ENCODE measurements at regions not wholly inside any gene's neighbourhood (a gene's known extent, or its start where the extent isn't known, plus 50 kb on each side); places are given as distances from the start of the nearest gene placed in this dataset.

DNA sequence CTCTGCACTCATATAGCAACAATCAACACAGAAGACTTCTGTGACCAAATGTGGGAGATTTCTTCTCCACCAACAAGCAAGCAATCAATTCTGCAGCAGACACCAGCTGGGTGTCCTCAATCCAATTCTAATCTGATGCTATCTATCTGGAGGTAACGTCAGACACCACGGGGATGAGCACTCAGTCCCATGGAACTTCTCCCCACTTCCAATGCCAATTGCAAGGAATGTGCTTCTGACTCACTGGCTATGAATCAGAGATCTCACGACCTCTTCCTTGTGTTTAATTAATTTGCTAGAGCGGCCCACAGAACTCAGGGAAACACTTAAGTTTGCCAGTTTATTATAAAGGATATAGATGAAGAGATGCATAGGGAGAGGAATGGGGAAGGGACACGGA is 103.5 kb upstream of the SIRPG start:
- H3K79me2 ChIP-seq (ENCODE audit: control insufficient read depth, insufficient read depth, low read length), result no peaks in the 10 kb centered on the region
- H3K36me3 ChIP-seq (ENCODE audit: control insufficient read depth in 2 of 2, insufficient read depth in 2 of 2, low read length in 1 of 2), result no peaks in the 10 kb centered on the region
- no peak overlapping the region for H3K9ac ChIP-seq (ENCODE audit: control insufficient read depth, insufficient read depth, low read length)
- no peak overlapping the region for H3K4me2 ChIP-seq (ENCODE audit: control insufficient read depth, insufficient read depth)
- peaks cover 4% of the 10 kb centered on the region for H3K4me1 ChIP-seq (ENCODE audit: control insufficient read depth, insufficient read depth, low read length)
- no peaks in the 10 kb centered on the region for H3K9me3 ChIP-seq (replicated peaks; ENCODE audit: control insufficient read depth, insufficient read depth, low read length)
- DNase-seq (ENCODE audit: low read depth, low spot score), result no peak
- no peak overlapping the region for H2AFZ ChIP-seq (ENCODE audit: control insufficient read depth, low read depth, low read length)
- ChIA-PET POLR2A (no interaction called here), SMC1A (ENCODE audit: uncharacterized antibody, unreplicated experiment) (no interaction called here), CTCF (interaction anchor here (1.2 to 5.1 kb wide), 2 partner anchors 9 to 16 kb away, joined by 3 to 27 read pairs; no protein-coding TSS in a partner anchor), RAD21 (ENCODE audit: unreplicated experiment) (no interaction called here)
- 38% methylated on average over 5 of the region's 5 CpGs for WGBS (ENCODE audit: insufficient coverage, insufficient replicate concordance, low lambda C conversion rate, missing lambda C conversion rate)
- no peaks in the 10 kb centered on the region for H4K20me1 ChIP-seq (ENCODE audit: control insufficient read depth, insufficient read depth)
- no peak overlapping the region for H3K4me3 ChIP-seq
- peaks cover 0 to 7% of the 10 kb centered on the region in 2 experiments; a peak in 2 of 4 replicates for H3K27me3 ChIP-seq (replicated peaks in 1 of 2; ENCODE audit: control insufficient read depth in 2 of 2, insufficient read depth in 2 of 2, low read length in 1 of 2)
- TF ChIP-seq, protein P1, sequence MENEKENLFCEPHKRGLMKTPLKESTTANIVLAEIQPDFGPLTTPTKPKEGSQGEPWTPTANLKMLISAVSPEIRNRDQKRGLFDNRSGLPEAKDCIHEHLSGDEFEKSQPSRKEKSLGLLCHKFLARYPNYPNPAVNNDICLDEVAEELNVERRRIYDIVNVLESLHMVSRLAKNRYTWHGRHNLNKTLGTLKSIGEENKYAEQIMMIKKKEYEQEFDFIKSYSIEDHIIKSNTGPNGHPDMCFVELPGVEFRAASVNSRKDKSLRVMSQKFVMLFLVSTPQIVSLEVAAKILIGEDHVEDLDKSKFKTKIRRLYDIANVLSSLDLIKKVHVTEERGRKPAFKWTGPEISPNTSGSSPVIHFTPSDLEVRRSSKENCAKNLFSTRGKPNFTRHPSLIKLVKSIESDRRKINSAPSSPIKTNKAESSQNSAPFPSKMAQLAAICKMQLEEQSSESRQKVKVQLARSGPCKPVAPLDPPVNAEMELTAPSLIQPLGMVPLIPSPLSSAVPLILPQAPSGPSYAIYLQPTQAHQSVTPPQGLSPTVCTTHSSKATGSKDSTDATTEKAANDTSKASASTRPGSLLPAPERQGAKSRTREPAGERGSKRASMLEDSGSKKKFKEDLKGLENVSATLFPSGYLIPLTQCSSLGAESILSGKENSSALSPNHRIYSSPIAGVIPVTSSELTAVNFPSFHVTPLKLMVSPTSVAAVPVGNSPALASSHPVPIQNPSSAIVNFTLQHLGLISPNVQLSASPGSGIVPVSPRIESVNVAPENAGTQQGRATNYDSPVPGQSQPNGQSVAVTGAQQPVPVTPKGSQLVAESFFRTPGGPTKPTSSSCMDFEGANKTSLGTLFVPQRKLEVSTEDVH (IDR thresholded peaks at IDR 0.05; ENCODE audit: low read depth, partially characterized antibody), result no peak
- no peak for TF ChIP-seq PAX8 (IDR thresholded peaks at IDR 0.05)
- TF ChIP-seq, protein P2, sequence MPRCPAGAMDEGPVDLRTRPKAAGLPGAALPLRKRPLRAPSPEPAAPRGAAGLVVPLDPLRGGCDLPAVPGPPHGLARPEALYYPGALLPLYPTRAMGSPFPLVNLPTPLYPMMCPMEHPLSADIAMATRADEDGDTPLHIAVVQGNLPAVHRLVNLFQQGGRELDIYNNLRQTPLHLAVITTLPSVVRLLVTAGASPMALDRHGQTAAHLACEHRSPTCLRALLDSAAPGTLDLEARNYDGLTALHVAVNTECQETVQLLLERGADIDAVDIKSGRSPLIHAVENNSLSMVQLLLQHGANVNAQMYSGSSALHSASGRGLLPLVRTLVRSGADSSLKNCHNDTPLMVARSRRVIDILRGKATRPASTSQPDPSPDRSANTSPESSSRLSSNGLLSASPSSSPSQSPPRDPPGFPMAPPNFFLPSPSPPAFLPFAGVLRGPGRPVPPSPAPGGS (IDR thresholded peaks at IDR 0.05; ENCODE audit: borderline replicate concordance, insufficient read depth, low read depth, low read length, poor library complexity, severe bottlenecking), result no peak
- no peak for TF ChIP-seq MEF2B (IDR thresholded peaks at IDR 0.05; ENCODE audit: partially characterized antibody, poor library complexity, severe bottlenecking)
- ATAC-seq, result no peak
- no peak overlapping the region for H3K27ac ChIP-seq (ENCODE audit: control insufficient read depth, insufficient read depth)
- no peak for FAIRE-seq
- BruUV-seq (replicated peaks), result no TSS peak
- intact Hi-C loops (cut with micrococcal nuclease; ENCODE audit: unreplicated experiment) (loop anchor here (5.0 to 10.0 kb wide), 2 partner anchors 411 to 694 kb away; no protein-coding TSS in a partner anchor), in situ Hi-C loops (cut with MboI) (no loop called here)

Measured in GM12878 (cell line).